KBM-7 (cell line): ENCODE measurements at regions not wholly inside any gene's neighbourhood (a gene's known extent, or its start where the extent isn't known, plus 50 kb on each side); places are given as distances from the start of the nearest gene placed in this dataset.

Experiments used
- DNase-seq: peaks from one replicate; pipeline ENCODE4 v3.0.0-alpha.2; 2015
- in situ Hi-C: fragments of 300-500 bp; cut with MboI; formaldehyde crosslinking; loops from 2 replicates; pipeline ENCODE4 v1.14.3; 2020; ENCODE audit warnings: low sequenced_read_pairs, low pct_unique_long_range_greater_than_20kb, mixed read lengths

GRCh38 chr12:103086471-103086870 is 129.0 kb downstream of the ASCL1 start:
- in situ Hi-C loops: no loop called here
- no peak for DNase-seq

- in situ Hi-C loops: no loop called here
- DNase-seq: no peak
These were observed 136.1 kb downstream of the ASCL1 start for GRCh38 chr12:103093499-103094106.

- in situ Hi-C loops: no loop called here
- no peak for DNase-seq
These were observed 140.0 kb downstream of the ASCL1 start for GRCh38 chr12:103097496-103097895.

- in situ Hi-C loops: no loop called here
- DNase-seq: no peak
These were observed 142.9 kb downstream of the ASCL1 start for GRCh38 chr12:103100257-103100831.

- DNase-seq: no peak
- in situ Hi-C loops: no loop called here
These were observed 144.8 kb downstream of the ASCL1 start for GRCh38 chr12:103102225-103102744.

GRCh38 chr12:103105971-103106597 is 148.6 kb downstream of the ASCL1 start:
- no peak for DNase-seq
- in situ Hi-C loops: no loop called here

GRCh38 chr12:103109861-103110260 is 152.4 kb downstream of the ASCL1 start:
- DNase-seq: no peak
- in situ Hi-C loops: no loop called here

GRCh38 chr12:103114296-103115055 is 157.0 kb downstream of the ASCL1 start:
- DNase-seq: no peak
- in situ Hi-C loops: no loop called here

GRCh38 chr12:103128862-103129501 is 171.5 kb downstream of the ASCL1 start:
- DNase-seq: no peak
- in situ Hi-C loops: no loop called here

GRCh38 chr12:103130564-103130963 is 173.1 kb downstream of the ASCL1 start:
- in situ Hi-C loops: no loop called here
- DNase-seq: no peak

GRCh38 chr12:103138538-103138937 is 181.1 kb downstream of the ASCL1 start:
- no peak for DNase-seq
- in situ Hi-C loops: no loop called here

GRCh38 chr12:103139876-103140275 is 182.4 kb downstream of the ASCL1 start:
- in situ Hi-C loops: no loop called here
- no peak for DNase-seq

- no peak for DNase-seq
- in situ Hi-C loops: no loop called here
These were observed 182.8 kb downstream of the ASCL1 start for GRCh38 chr12:103140286-103140685.

- no peak for DNase-seq
These were observed 186.8 kb downstream of the ASCL1 start for GRCh38 chr12:103144278-103144677.

GRCh38 chr12:103160622-103161021 is 203.1 kb downstream of the ASCL1 start:
- in situ Hi-C loops: no loop called here

More at GRCh38 chr12:103144278-103144677, 186.8 kb downstream of the ASCL1 start:
- in situ Hi-C loops: no loop called here

GRCh38 chr12:103161582-103162362 is 204.3 kb downstream of the ASCL1 start:
- no peak for DNase-seq
- in situ Hi-C loops: no loop called here

More at GRCh38 chr12:103160622-103161021, 203.1 kb downstream of the ASCL1 start:
- no peak for DNase-seq

- in situ Hi-C loops: no loop called here
- no peak for DNase-seq
These were observed 209.5 kb downstream of the ASCL1 start for GRCh38 chr12:103166949-103167348.

GRCh38 chr12:103172447-103173112 is 215.1 kb downstream of the ASCL1 start:
- no peak for DNase-seq
- in situ Hi-C loops: no loop called here
